ENCODE measurements at regions not wholly inside any gene's neighbourhood (a gene's known extent, or its start where the extent isn't known, plus 50 kb on each side); places are given as distances from the start of the nearest gene placed in this dataset.

DNA sequence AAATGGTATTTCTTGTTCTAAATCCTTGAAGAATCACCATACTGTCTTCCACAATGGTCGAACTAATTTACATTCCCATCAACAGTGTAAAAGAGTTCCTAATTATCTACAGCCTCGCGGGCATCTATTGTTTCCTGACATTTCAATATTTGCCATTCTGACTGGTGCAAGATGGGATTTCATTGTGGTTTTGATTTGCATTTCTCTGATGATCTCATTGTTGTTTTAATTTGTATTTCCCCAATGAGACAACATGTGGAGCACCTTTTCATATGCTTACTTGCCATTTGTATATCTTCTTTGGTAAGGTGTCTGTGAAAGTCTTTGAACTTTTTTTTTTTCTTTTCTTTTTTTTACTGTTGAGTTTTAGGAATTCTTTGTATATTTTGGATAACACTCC lies 473.6 kb downstream of the KCTD16 start:
- H3K27me3 ChIP-seq (replicated peaks; ENCODE audit: control insufficient read depth, insufficient read depth, low read length), result no peaks in the 10 kb centered on the region
- Mint-ChIP-seq H3K27me3 (ENCODE audit: insufficient read depth, unreplicated experiment) (peaks cover 7% of the 10 kb centered on the region), H3K4me3 (ENCODE audit: unreplicated experiment) (no peak overlapping the region), H3K36me3 (ENCODE audit: insufficient read depth, unreplicated experiment) (no peaks in the 10 kb centered on the region), H3K4me1 (ENCODE audit: low read depth, unreplicated experiment) (no peaks in the 10 kb centered on the region), H3K9me3 (ENCODE audit: unreplicated experiment) (no peaks in the 10 kb centered on the region), H3K27ac (ENCODE audit: unreplicated experiment) (no peak overlapping the region)
- BruUV-seq (replicated peaks), result no TSS peak
- no peaks in the 10 kb centered on the region for H3K9me3 ChIP-seq
- TF ChIP-seq, protein P1, sequence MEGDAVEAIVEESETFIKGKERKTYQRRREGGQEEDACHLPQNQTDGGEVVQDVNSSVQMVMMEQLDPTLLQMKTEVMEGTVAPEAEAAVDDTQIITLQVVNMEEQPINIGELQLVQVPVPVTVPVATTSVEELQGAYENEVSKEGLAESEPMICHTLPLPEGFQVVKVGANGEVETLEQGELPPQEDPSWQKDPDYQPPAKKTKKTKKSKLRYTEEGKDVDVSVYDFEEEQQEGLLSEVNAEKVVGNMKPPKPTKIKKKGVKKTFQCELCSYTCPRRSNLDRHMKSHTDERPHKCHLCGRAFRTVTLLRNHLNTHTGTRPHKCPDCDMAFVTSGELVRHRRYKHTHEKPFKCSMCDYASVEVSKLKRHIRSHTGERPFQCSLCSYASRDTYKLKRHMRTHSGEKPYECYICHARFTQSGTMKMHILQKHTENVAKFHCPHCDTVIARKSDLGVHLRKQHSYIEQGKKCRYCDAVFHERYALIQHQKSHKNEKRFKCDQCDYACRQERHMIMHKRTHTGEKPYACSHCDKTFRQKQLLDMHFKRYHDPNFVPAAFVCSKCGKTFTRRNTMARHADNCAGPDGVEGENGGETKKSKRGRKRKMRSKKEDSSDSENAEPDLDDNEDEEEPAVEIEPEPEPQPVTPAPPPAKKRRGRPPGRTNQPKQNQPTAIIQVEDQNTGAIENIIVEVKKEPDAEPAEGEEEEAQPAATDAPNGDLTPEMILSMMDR (IDR thresholded peaks at IDR 0.05; ENCODE audit: insufficient read depth in 1 of 2, low read depth in 1 of 2, low read length in 1 of 2, severe bottlenecking in 1 of 2, unreplicated experiment in 1 of 2), result no peak
- no peak overlapping the region for H3K4me3 ChIP-seq (ENCODE audit: low read depth, low read length)
- H3K36me3 ChIP-seq (ENCODE audit: control insufficient read depth, insufficient read depth, low read length), result no peaks in the 10 kb centered on the region
- CTCF ChIA-PET, result no interaction called here
- POLR2A ChIA-PET, result no interaction called here
- DNase-seq, result no peak
- intact Hi-C loops (cut with micrococcal nuclease; ENCODE audit: unreplicated experiment), result no loop called here
- no peaks in the 10 kb centered on the region for H3K4me1 ChIP-seq

DNA sequence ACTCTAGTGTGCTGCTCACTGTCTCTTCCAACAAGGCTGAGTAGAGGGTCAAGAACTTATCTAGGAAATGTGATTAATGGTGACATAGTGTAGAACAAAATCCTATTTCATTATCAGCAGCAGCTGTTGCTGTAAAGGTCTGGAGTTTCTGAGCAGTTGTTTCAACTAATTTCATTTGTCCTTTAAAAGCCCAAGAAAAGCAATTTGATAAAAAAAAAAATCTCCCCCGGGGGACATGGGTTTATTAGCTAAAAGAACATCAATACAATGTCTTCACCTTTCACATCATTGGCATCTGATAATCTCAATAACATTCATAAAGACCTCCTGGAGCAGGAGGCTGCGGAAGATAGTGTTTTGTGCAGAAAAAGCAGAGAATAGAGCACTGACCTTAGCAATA lies 468.1 kb downstream of the KCTD16 start:
- POLR2A ChIA-PET, result no interaction called here
- TF ChIP-seq, protein P1 (IDR thresholded peaks at IDR 0.05; ENCODE audit: insufficient read depth in 1 of 2, low read depth in 1 of 2, low read length in 1 of 2, severe bottlenecking in 1 of 2, unreplicated experiment in 1 of 2), result no peak

DNA sequence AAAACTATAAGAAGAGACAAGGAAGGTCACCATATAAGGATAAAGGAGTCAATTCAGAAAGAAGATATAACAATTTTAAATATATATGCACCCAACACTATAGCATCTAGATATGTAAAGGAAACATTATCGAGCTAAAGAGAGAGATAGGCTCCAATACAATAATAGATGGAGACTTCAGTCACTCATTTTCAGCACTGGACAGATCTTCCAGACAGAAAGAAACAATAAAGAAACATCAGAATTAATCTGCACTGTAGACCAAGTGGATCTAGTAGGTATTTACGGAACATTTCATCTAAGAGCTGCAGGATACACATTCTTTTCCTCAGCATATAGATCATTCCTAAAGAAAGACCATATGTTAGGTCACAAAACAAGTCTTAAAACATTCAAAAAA lies 463.5 kb downstream of the KCTD16 start:
- H3K9me3 ChIP-seq, result no peaks in the 10 kb centered on the region
- H3K4me3 ChIP-seq (ENCODE audit: low read depth, low read length), result no peak overlapping the region
- Mint-ChIP-seq H3K9me3 (ENCODE audit: unreplicated experiment) (peaks cover 23% of the 10 kb centered on the region), H3K4me1 (ENCODE audit: low read depth, unreplicated experiment) (no peaks in the 10 kb centered on the region), H3K36me3 (ENCODE audit: insufficient read depth, unreplicated experiment) (no peaks in the 10 kb centered on the region), H3K27ac (ENCODE audit: unreplicated experiment) (no peak overlapping the region), H3K27me3 (ENCODE audit: insufficient read depth, unreplicated experiment) (peaks cover 2% of the 10 kb centered on the region), H3K4me3 (ENCODE audit: unreplicated experiment) (no peak overlapping the region)
- no peak for DNase-seq
- ChIA-PET CTCF (no interaction called here), POLR2A (no interaction called here)
- no peaks in the 10 kb centered on the region for H3K4me1 ChIP-seq
- no peaks in the 10 kb centered on the region for H3K36me3 ChIP-seq (ENCODE audit: control insufficient read depth, insufficient read depth, low read length)
- no peaks in the 10 kb centered on the region for H3K27me3 ChIP-seq (replicated peaks; ENCODE audit: control insufficient read depth, insufficient read depth, low read length)
- intact Hi-C loops (cut with micrococcal nuclease; ENCODE audit: unreplicated experiment), result no loop called here
- TF ChIP-seq, protein P1 (IDR thresholded peaks at IDR 0.05; ENCODE audit: insufficient read depth in 1 of 2, low read depth in 1 of 2, low read length in 1 of 2, severe bottlenecking in 1 of 2, unreplicated experiment in 1 of 2), result no peak
- no TSS peak for BruUV-seq (replicated peaks)

More for the DNA sequence above, 468.1 kb downstream of the KCTD16 start:
- intact Hi-C loops (cut with micrococcal nuclease; ENCODE audit: unreplicated experiment), result no loop called here
- H3K27me3 Mint-ChIP-seq (ENCODE audit: insufficient read depth, unreplicated experiment), result peaks cover 10% of the 10 kb centered on the region
- no peaks in the 10 kb centered on the region for H3K4me1 ChIP-seq
- BruUV-seq (replicated peaks), result no TSS peak
- H3K4me3 Mint-ChIP-seq (ENCODE audit: unreplicated experiment), result no peak overlapping the region
- H3K4me1 Mint-ChIP-seq (ENCODE audit: low read depth, unreplicated experiment), result no peaks in the 10 kb centered on the region
- H3K36me3 ChIP-seq (ENCODE audit: control insufficient read depth, insufficient read depth, low read length), result no peaks in the 10 kb centered on the region
- no peak for DNase-seq
- no peaks in the 10 kb centered on the region for H3K9me3 ChIP-seq
- no peaks in the 10 kb centered on the region for H3K27me3 ChIP-seq (replicated peaks; ENCODE audit: control insufficient read depth, insufficient read depth, low read length)
- no peak overlapping the region for H3K27ac Mint-ChIP-seq (ENCODE audit: unreplicated experiment)
- no peaks in the 10 kb centered on the region for H3K36me3 Mint-ChIP-seq (ENCODE audit: insufficient read depth, unreplicated experiment)
- H3K9me3 Mint-ChIP-seq (ENCODE audit: unreplicated experiment), result peaks cover 14% of the 10 kb centered on the region
- no peak overlapping the region for H3K4me3 ChIP-seq (ENCODE audit: low read depth, low read length)
- CTCF ChIA-PET, result no interaction called here
